HG03571 (cell line): ENCODE measurements at regions not wholly inside any gene's neighbourhood (a gene's known extent, or its start where the extent isn't known, plus 50 kb on each side); places are given as distances from the start of the nearest gene placed in this dataset.

ENCODE experiments used
- ATAC-seq: cut with Tn5 transposase; IDR thresholded peaks from one replicate; pipeline ENCODE4 v1.9.1; 2021; ENCODE audit not compliant: unreplicated experiment

GRCh38 chr13:27014406-27015359, 156.9 kb downstream of the USP12 start:
- ATAC-seq = no peak

DNA sequence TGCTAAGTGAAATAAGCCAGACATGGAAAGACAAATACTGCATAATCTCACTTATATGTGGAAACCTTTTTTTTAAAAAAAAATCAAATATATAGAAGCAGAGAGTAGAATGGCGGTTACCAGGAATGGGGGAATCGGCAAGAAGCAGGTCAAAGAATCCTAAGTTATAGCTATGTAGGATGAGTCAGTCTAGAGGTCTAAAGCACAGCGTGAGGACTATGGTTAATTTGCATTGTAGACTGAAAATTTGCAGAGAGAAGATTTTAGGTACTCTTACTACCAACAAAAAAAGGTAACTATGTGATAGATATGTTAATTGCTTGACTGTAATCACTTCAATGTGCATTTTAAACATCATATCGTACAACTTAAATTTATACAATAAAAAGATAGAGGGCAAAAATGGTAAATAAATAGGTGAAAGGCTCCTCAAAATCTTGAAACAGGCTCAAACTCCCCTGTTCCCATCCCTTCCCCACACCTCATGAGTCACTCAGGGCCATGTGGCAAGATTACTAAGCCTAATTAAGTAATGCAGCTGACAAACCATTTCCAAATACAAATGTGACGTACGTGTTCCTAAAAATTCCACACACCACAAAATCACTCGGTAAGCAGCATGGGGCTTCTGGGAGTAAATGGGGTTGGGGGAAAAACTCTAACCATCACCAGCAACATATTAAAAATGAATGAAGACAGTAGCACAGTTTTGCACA, 159.0 kb downstream of the USP12 start:
- no peak for ATAC-seq

DNA sequence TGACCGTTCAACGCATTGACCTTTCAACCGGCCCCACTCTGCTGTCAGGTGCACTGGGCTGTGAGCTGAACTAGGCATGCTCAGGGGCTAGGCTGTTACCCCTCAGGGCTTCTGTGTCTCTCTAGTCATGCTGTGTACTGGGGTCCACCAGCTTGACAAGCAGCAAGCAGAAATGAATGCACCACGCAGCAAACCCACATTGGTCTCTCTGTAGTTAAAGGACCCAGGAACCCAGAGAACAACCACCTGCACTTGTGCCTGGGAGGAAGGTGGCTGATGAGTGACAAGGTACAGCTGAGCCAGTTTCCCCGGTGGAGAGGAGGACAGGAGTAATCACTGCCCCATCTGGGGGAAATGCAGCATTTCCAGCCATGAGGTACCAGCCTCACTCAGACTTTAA, 159.9 kb downstream of the USP12 start:
- ATAC-seq = no peak

GRCh38 chr13:27008733-27009132, 162.9 kb downstream of the USP12 start:
- ATAC-seq = no peak

DNA sequence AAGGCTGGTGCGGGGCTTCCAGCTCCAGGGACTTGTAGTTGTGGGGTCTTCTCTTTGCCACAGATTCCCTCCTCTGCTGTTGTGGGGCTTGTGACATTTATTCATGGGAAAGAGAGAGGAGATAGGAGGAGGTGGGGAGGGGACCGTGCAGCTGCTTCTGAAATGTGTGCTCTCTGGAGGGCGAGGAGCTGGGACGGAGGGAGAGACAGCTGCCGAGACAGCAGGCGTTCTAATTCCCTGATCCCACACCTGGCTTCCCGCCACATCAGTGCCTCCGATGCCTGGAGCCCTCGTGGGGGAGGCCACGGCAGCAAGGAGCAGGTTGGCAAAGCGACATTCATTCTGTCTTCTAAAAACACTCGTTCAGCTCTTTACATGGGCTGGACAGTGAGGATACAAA, 164.4 kb downstream of the USP12 start:
- no peak for ATAC-seq

DNA sequence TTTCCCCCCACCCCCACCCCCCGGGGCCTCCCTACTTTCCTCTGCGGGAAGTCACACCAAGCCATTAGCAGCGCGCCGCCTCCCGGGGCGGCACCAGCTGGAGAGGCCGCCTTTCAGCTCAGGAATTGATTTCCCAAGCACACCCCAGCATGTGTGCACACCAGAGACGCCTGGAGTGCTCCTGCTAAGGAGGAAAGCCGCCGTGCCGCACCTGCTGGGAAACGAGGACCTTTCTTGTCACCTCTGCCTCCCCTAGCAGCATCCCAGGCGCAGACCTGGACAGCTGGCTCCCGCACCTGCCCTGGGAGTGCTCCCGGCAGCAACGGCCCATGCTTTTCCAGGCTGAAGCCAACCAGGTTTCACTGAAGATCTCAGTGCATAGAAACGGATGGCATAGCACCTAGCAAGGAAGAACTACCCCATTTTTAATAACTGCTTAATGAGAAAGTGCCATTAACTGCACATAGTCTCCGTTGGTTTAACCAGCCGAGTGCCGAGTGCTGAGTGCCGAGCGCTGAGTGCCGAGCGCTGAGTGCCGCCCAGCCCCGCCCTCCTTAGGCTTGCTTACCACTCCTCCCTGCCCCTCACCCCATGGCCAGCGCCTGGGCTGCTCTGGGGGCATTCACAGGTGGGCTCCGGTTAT, 165.0 kb downstream of the USP12 start:
- no peak for ATAC-seq

DNA sequence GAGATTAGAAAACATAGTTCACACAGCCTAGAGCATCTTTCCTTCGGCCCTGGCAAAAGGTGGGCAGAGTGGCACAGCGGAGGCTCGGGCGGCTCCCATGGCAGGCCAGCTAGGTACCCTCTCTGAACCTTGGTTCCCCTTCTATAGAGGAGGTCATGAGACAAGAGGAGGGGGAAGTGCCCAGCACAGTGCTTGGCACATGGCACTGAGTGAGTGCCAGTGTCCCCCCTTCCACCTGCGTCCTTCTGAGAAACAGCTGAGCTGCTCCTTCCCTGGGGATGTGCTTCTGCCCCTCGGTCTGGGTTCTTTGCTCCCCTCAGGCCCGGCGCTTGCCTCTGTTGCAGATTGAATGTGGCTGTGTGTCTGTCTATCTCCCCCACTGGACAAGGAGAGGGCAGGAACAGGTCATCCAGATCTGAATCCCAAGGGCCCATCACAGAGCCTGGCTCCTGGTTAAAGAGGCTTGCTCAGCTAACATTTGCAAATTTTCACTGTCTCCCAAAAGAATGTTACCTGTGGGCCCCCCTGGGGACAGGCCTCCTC, 165.6 kb downstream of the USP12 start:
- no peak for ATAC-seq

DNA sequence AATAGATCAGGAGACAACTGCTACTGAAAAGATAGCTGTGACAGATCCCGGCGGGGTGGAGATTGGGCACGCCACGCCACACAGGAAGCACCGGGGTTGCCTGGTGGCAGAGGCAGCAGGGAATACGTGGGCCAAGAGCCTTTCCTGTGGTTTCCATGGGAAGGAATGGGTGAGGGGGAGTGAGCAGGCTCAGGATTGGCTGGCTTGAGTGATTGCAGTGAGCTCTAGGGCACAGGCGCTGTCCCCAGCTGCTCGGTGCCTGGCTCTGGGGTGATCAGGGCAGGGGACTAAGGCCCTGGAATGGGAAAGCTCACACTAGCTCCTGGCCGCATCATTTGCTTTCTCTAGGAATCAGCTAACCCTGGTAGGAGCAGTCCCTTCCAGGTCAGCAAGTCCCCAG, 166.1 kb downstream of the USP12 start:
- ATAC-seq = no peak

DNA sequence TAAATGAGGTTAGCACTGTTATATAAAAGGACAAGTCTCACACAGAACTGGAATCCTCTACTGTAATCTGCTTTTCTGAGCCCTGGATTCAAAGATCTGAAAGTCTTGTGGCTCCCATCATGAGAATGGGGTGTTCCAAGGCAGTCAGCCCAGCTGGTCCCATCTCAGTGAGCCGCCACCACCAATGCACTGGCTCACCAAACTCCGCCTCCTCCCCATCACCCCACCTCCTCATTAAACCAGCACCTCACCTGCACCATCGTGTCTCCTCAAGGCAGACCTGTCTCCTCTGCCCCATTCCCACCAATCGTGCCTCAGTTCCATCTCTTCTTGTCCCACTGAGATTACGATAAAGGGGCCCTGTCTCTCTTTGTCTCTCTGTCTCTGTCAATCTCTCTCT, 166.7 kb downstream of the USP12 start:
- no peak for ATAC-seq

DNA sequence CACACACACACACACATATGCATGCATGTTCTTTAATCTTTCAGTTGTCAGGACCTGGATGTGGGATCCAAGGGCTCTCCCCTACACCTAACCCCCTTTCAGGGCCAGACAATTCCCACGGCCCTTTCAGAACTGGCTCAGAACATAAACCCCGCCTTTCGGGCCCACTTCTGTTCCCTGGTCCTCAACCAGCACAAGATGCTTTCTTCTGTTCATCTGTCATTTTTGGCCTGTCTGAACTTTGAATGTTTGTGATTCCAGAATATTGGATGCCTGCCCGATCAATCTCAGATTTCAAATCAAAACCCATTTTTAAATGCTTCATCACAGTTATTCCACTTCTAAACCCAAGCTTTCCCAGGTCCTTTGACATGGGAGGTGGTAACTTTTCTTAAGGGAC, 167.3 kb downstream of the USP12 start:
- no peak for ATAC-seq

DNA sequence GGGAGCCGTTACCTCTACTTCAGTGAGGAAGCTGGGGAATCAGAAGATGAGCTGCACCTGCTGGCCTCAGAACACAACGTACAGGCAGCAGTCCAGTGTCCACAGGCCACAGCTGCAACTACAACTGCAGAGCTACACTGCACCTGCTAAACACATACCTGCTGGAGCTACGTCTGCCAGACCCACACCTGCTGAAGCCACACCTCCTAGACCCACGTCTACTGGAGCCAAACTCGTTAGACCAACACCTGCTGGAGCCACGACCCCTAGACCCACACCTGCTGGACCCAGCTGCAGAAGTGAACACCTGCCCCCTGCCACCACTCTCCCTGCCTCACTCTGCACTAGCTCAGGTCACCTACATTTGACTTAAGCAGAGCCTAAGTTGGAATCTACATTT, 169.9 kb downstream of the USP12 start:
- ATAC-seq = no peak

DNA sequence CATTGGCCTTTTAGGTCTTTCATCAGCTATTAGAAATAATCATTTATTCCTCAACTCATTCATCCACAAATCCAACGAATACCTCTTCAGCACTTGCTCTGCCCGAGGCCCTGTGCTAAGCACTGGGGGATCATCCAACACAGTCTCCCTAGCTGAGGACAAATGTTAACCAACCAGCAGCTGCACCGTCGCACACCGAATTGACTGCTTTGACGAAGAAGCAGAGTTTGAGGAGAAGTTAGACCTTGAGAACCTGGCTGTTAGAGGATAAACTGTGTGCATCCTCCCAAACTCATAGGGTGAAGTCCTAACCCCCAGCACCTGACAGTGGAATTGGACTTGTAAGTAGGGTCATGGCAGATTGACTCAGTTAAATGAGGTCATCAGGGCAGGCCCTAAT, 170.9 kb downstream of the USP12 start:
- no peak for ATAC-seq

DNA sequence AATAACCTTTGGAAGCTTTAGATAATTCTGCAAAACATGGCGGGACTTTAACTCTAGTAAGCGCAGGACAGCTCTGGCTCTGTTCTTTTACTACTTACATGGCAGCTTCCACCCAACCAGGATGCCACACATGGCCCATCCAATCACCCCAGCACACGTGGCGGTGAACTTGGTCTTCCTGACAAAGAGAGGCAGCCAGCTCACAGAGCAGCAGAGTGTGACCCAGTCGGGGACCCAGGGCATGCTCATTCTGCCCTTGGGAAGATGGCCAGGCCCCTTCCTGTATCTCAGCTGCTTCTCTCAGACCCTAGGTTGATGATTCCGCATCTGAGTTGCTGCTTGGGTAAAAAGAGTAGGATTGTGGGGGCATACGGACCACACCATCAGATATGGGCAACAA, 172.1 kb downstream of the USP12 start:
- ATAC-seq = no peak

GRCh38 chr13:26998292-26998691, 173.3 kb downstream of the USP12 start:
- no peak for ATAC-seq

DNA sequence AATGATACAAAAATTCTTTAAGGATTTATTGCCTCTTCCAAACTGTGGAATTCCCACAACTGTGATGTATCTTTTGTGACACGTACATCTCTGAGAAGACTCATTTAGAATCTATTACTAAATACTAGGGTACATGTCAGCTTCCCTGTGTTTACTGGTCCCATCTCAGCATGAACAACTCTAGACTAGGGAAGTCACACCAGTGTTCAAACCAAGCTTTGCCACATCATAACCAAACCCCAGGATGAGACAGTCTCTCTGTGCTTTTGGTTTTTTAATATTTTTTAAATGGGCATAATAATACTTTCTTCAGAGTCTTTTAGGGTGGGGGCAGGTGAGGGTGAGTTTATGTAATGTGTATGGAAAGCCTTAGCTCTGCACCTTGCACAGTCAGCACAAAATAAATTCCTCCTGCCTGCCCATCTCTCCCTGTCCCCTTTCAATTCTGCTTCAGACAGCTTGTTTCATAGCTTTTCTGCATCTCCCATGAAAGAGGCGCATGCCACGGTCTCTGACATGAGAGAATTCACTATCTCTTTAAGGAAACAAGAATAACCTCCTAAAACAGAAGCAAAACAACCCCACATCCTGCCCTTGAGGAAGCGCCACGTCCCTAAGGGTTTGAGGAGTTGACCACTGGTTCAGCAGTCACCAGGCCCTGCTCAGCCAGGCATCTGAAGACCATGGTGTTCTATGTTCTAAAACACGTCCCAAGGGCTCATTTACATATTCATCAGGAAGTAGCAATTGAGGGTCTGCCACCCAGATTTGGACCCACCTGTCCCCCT, 174.5 kb downstream of the USP12 start:
- peak; percentile 95 for ATAC-seq

GRCh38 chr13:26995159-26995558, 176.5 kb downstream of the USP12 start:
- ATAC-seq = no peak

GRCh38 chr13:26993780-26994179, 177.8 kb downstream of the USP12 start:
- no peak for ATAC-seq

GRCh38 chr13:26992951-26993719, 178.5 kb downstream of the USP12 start:
- ATAC-seq = no peak

DNA sequence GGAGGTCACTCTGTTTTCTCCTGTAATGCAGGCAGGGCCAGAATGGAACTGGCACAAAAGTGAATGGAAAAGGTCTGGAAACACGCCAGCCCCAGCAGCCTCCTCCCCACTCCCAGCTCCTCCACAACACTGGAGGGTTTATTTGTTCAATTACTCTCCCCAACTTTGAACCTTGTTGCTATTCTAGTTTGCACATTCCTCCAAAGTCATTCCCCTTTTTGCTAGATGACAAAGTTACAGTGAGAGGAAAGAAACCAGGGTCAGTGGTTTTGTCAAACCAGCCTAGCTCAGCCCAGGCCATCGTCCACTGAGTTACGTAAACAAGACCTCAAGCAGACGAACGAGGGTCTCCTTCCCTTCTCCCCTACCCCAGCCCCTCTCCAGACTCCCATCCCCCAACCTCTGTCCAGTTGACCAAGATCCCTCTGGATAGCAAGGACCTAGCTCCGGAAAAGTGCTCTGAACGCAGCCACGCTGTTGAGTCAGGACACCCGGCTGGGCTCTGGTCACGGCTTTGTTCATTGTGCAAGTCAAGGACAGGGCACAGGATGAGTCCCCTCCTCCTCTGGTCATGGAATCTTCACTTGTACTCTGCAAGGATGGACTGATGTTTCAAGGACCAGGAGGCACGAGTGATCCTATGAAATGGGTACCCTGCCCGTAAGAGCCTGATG, 180.0 kb downstream of the USP12 start:
- ATAC-seq = no peak
